B cell (primary cell): ENCODE measurements at regions not wholly inside any gene's neighbourhood (a gene's known extent, or its start where the extent isn't known, plus 50 kb on each side); places are given as distances from the start of the nearest gene placed in this dataset.

Experiments
- ATAC-seq: fragments of 200-7000 bp; cut with Tn5 transposase; one replicate; pipeline ENCODE4 v1.10.0; 2021; ENCODE audit warnings: low read depth, mild to moderate bottlenecking, moderate number of reproducible peaks, moderate library complexity
- CTCF ChIA-PET: fragments of 350-600 bp; sonication (Branson Sonifier 250); formaldehyde crosslinking; loops from one replicate; lab custom pipeline; 2021; ENCODE audit warnings: antibody characterized with exemption, inconsistent platforms; lab: Charles Lee
- POLR2A ChIA-PET: fragments of 350-600 bp; sonication (Branson Sonifier 250); formaldehyde crosslinking; loops from one replicate; lab custom pipeline; 2021; ENCODE audit warnings: antibody characterized with exemption; lab: Charles Lee
- DNase-seq: peaks from one replicate; pipeline ENCODE4 v3.0.0; 2013
- H2AFZ ChIP-seq: 2 replicates; pipeline ENCODE4 v1.6.1; 2012; ENCODE audit warnings: mild to moderate bottlenecking, low read depth, low read length; ENCODE audit not compliant: insufficient read depth, poor library complexity, severe bottlenecking
- H3K27ac ChIP-seq, 2 donors: 1 replicate in 1 of 2; 2 replicates in 1 of 2; pipeline ENCODE4 v1.5.1; 2012 to 2013; ENCODE audit warnings: low read length in 2 of 2, mild to moderate bottlenecking in 2 of 2, moderate library complexity in 1 of 2
- H3K27me3 ChIP-seq, 4 experiments: fragments of 200-600 bp in 1 of 4; sonication (generic) in 1 of 4; replicated peaks in 1 of 4; 1 replicate in 2 of 4; 2 replicates in 2 of 4; pipeline versions ENCODE4 v1.6.1 to v1.7.0; 2013 to 2016; ENCODE audit warnings: low read length in 3 of 4, mild to moderate bottlenecking in 2 of 4, mixed read lengths in 1 of 4, moderate library complexity in 1 of 4; ENCODE audit not compliant: insufficient read depth in 4 of 4, control insufficient read depth in 3 of 4; ENCODE audit errors: control extremely low read depth in 1 of 4
- H3K36me3 ChIP-seq, 2 experiments: replicated peaks in 1 of 2; 1 replicate in 1 of 2; 2 replicates in 1 of 2; pipeline versions ENCODE4 v1.6.1 to v1.7.1; 2013; ENCODE audit warnings: low read length in 1 of 2; ENCODE audit not compliant: insufficient read depth in 2 of 2, control insufficient read depth in 1 of 2; ENCODE audit errors: control extremely low read depth in 1 of 2, extremely low read depth in 1 of 2
- H3K4me1 ChIP-seq, 2 donors: fragments of 200-600 bp in 1 of 2; sonication (generic) in 1 of 2; 1 replicate in 1 of 2; 2 replicates in 1 of 2; pipeline versions ENCODE4 v1.5.1 to v1.6.1; 2013 to 2017; ENCODE audit warnings: low read length in 2 of 2; ENCODE audit not compliant: control insufficient read depth in 2 of 2, insufficient read depth in 2 of 2
- H3K4me2 ChIP-seq: replicated peaks from 2 replicates; pipeline ENCODE3; 2012; ENCODE audit warnings: mild to moderate bottlenecking, low read depth, low read length; ENCODE audit not compliant: poor library complexity, severe bottlenecking
- H3K4me3 ChIP-seq, 5 experiments: fragments of 200-600 bp in 1 of 5; sonication (generic) in 1 of 5; 1 replicate in 3 of 5; 2 replicates in 2 of 5; pipeline versions ENCODE4 v1.5.1 to v1.7.0; 2011 to 2016; ENCODE audit warnings: low read length in 4 of 5, mild to moderate bottlenecking in 4 of 5, low read depth in 2 of 5, control low read depth in 1 of 5, moderate library complexity in 1 of 5; ENCODE audit not compliant: insufficient read depth in 1 of 5; ENCODE audit errors: control extremely low read depth in 1 of 5, extremely low read depth in 1 of 5
- H3K79me2 ChIP-seq: fragments of 200-600 bp; sonication (generic); one replicate; pipeline ENCODE4 v1.6.0; 2016; ENCODE audit warnings: low read length; ENCODE audit not compliant: control insufficient read depth, insufficient read depth
- H3K9ac ChIP-seq: fragments of 200-600 bp; sonication (generic); 2 replicates; pipeline ENCODE4 v1.6.1; 2017; ENCODE audit warnings: mild to moderate bottlenecking, low read length, moderate library complexity
- H3K9me3 ChIP-seq, 3 donors: one replicate each; pipeline versions ENCODE4 v1.6.1 to v1.7.1; 2013; ENCODE audit warnings: low read length in 2 of 3; ENCODE audit not compliant: control insufficient read depth in 2 of 3, insufficient read depth in 1 of 3; ENCODE audit errors: control extremely low read depth in 1 of 3
- H4K20me1 ChIP-seq: 2 replicates; pipeline ENCODE4 v1.6.0; 2012; ENCODE audit warnings: mild to moderate bottlenecking, low read length; ENCODE audit not compliant: insufficient read depth, control insufficient read depth, poor library complexity, severe bottlenecking
- H3K27ac Mint-ChIP-seq: one replicate; pipeline ENCODE4 v1.8.0; 2021; ENCODE audit warnings: mixed read lengths
- H3K27me3 Mint-ChIP-seq: one replicate; pipeline ENCODE4 v1.8.0; 2021; ENCODE audit warnings: mixed read lengths
- H3K4me1 Mint-ChIP-seq: one replicate; pipeline ENCODE4 v1.8.0; 2021; ENCODE audit warnings: mixed read lengths
- H3K4me3 Mint-ChIP-seq: one replicate; pipeline ENCODE4 v1.8.0; 2021; ENCODE audit warnings: mixed read lengths
- H3K9me3 Mint-ChIP-seq: one replicate; pipeline ENCODE4 v1.8.0; 2022; ENCODE audit warnings: mixed read lengths; ENCODE audit not compliant: insufficient read depth
- EZH2 ChIP-seq: IDR thresholded peaks from 2 replicates; pipeline ENCODE4 v1.6.1; 2012; ENCODE audit warnings: borderline replicate concordance, low read depth, mild to moderate bottlenecking, moderate library complexity, low read length; ENCODE audit not compliant: insufficient read depth, poor library complexity, severe bottlenecking
- WGBS: methylation state at CpG from one replicate; pipeline ENCODE4 v1.1.5; 2013; ENCODE audit warnings: missing lambda C conversion rate; ENCODE audit not compliant: insufficient coverage; 5-methylcytosine and 5-hydroxymethylcytosine counted together
- intact Hi-C: fragments of 100-400 bp; cut with micrococcal nuclease; formaldehyde crosslinking; loops from one replicate; pipeline ENCODE4 v1.10.0; 2022
- TF ChIP-seq, protein P1 (sequence below): fragments of 200-600 bp; IDR thresholded peaks from one replicate; pipeline ENCODE4 v1.8.0; 2022; ENCODE audit warnings: antibody characterized with exemption, mild to moderate bottlenecking

- CTCF ChIA-PET, result no interaction called here
- H3K4me3 Mint-ChIP-seq, result no peak overlapping the region
- H3K27me3 Mint-ChIP-seq, result no peaks in the 10 kb centered on the region
- H3K27me3 ChIP-seq, result no peaks in the 10 kb centered on the region
- H3K79me2 ChIP-seq, result no peaks in the 10 kb centered on the region
- WGBS, result no CpG with 5 or more reads among the region's 2 CpGs
- H3K36me3 ChIP-seq, result no peaks in the 10 kb centered on the region
- H4K20me1 ChIP-seq, result no peaks in the 10 kb centered on the region
- H3K9me3 ChIP-seq, result peaks cover 0 to 4% (median under 1%) of the 10 kb centered on the region in 3 donors
- no peak overlapping the region for H3K4me3 ChIP-seq
- H3K27ac Mint-ChIP-seq, result no peak overlapping the region
- H3K4me2 ChIP-seq, result no peak overlapping the region
- TF ChIP-seq, protein P1, sequence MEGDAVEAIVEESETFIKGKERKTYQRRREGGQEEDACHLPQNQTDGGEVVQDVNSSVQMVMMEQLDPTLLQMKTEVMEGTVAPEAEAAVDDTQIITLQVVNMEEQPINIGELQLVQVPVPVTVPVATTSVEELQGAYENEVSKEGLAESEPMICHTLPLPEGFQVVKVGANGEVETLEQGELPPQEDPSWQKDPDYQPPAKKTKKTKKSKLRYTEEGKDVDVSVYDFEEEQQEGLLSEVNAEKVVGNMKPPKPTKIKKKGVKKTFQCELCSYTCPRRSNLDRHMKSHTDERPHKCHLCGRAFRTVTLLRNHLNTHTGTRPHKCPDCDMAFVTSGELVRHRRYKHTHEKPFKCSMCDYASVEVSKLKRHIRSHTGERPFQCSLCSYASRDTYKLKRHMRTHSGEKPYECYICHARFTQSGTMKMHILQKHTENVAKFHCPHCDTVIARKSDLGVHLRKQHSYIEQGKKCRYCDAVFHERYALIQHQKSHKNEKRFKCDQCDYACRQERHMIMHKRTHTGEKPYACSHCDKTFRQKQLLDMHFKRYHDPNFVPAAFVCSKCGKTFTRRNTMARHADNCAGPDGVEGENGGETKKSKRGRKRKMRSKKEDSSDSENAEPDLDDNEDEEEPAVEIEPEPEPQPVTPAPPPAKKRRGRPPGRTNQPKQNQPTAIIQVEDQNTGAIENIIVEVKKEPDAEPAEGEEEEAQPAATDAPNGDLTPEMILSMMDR, result peak; percentile 45
- no peak for TF ChIP-seq EZH2
- H3K9ac ChIP-seq, result no peak overlapping the region
- intact Hi-C loops, result no loop called here
- no peaks in the 10 kb centered on the region for H3K4me1 Mint-ChIP-seq
- no peak overlapping the region for H2AFZ ChIP-seq
- POLR2A ChIA-PET, result no interaction called here
- no peaks in the 10 kb centered on the region for H3K4me1 ChIP-seq
- H3K9me3 Mint-ChIP-seq, result peaks cover 3% of the 10 kb centered on the region
- ATAC-seq, result no peak
- DNase-seq, result no peak
- no peak overlapping the region for H3K27ac ChIP-seq
Observed at GRCh38 chr1:79617777-79618176, 611.2 kb upstream of the ADGRL4 start.

DNA sequence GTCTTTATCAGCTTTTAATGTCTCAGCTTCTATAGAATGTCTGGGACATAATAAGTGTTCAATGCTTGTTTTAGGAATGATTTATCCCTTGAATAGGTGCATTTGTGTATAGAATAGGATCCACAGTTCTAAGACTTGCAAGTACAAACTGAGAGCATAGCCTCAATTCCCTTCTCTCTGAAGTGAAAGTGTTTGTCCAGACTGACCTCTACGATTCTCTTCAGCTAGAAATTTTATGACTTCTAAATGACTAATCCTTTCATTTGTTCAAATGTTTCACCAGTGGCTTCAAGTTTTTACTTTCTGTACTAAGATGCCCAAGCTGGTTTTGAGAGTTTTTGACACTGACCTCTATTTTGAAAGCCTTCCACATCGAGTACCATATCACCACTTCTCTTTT is 608.2 kb upstream of the ADGRL4 start:
- H2AFZ ChIP-seq, result no peak overlapping the region

More for the DNA sequence above, 608.2 kb upstream of the ADGRL4 start:
- Histone ChIP-seq H4K20me1 (no peaks in the 10 kb centered on the region), H3K4me3 (no peak overlapping the region), H3K4me1 (no peaks in the 10 kb centered on the region), H3K9me3 (peaks cover 0 to 3% (median 0%) of the 10 kb centered on the region in 3 donors), H3K9ac (no peak overlapping the region), H3K27ac (no peak overlapping the region), H3K27me3 (no peaks in the 10 kb centered on the region), H3K79me2 (no peaks in the 10 kb centered on the region), H3K4me2 (no peak overlapping the region), H3K36me3 (no peaks in the 10 kb centered on the region)
- DNase-seq (no peak), ATAC-seq (no peak)
- Mint-ChIP-seq H3K27me3 (no peaks in the 10 kb centered on the region), H3K4me3 (no peak overlapping the region), H3K27ac (no peak overlapping the region), H3K9me3 (peaks cover 3% of the 10 kb centered on the region), H3K4me1 (no peaks in the 10 kb centered on the region)
- 80% methylated on average over 1 of the region's 2 CpGs for WGBS
- ChIA-PET POLR2A (no interaction called here), CTCF (no interaction called here)
- intact Hi-C loops, result no loop called here
- TF ChIP-seq EZH2, result no peak
- TF ChIP-seq, protein P1, result no peak
